ENCODE measurements at regions not wholly inside any gene's neighbourhood (a gene's known extent, or its start where the extent isn't known, plus 50 kb on each side); places are given as distances from the start of the nearest gene placed in this dataset.

DNA sequence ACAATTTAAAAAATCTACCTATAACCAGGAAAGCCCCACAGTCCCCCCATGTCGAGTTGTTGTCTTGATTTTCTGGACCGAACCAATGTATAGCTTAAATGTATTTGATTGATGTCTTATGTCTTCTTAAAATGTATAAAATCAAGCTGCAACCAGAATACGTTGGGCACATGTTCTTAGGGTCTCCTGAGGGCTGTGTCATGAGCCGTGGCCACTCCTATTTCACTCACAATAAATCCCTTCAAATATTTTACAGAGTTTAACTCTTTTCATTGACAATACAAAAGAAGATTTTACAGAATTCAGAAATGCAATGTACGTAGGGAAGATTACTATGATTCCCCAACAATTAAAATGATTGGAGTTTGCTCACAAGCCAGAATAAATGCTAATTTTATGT lies 428.7 kb upstream of the RAG2 start:
- H2AFZ ChIP-seq (ENCODE audit: low read depth, low read length, poor library complexity, severe bottlenecking), result no peak overlapping the region
- TF ChIP-seq YY1 (IDR thresholded peaks at IDR 0.05; ENCODE audit: extremely low read depth, insufficient replicate concordance, low read depth, low read length) (no peak), SIN3A (IDR thresholded peaks at IDR 0.05; ENCODE audit: low read depth) (no peak), POLR2A (IDR thresholded peaks at IDR 0.05; ENCODE audit: borderline replicate concordance, extremely low read depth, insufficient read depth, insufficient read length) (no peak), EZH2 (IDR thresholded peaks at IDR 0.05) (no peak), POLR2AphosphoS5 (IDR thresholded peaks at IDR 0.05; ENCODE audit: low read depth, low read length) (no peak), JUND (IDR thresholded peaks at IDR 0.05) (no peak), ZNF274 (IDR thresholded peaks at IDR 0.05; ENCODE audit: low read depth, low read length) (no peak), EGR1 (IDR thresholded peaks at IDR 0.05; ENCODE audit: low read depth) (no peak), ELF1 (IDR thresholded peaks at IDR 0.05; ENCODE audit: borderline replicate concordance, low read depth) (no peak), SRF (IDR thresholded peaks at IDR 0.05; ENCODE audit: low read depth) (no peak), SP1 (IDR thresholded peaks at IDR 0.05; ENCODE audit: low read depth) (no peak), CBX3 (IDR thresholded peaks at IDR 0.05; ENCODE audit: low read depth) (no peak), CEBPB (IDR thresholded peaks at IDR 0.05; ENCODE audit: low read depth) (no peak), RAD21 (IDR thresholded peaks at IDR 0.05; ENCODE audit: low read depth) (no peak)
- TF ChIP-seq, protein P1, sequence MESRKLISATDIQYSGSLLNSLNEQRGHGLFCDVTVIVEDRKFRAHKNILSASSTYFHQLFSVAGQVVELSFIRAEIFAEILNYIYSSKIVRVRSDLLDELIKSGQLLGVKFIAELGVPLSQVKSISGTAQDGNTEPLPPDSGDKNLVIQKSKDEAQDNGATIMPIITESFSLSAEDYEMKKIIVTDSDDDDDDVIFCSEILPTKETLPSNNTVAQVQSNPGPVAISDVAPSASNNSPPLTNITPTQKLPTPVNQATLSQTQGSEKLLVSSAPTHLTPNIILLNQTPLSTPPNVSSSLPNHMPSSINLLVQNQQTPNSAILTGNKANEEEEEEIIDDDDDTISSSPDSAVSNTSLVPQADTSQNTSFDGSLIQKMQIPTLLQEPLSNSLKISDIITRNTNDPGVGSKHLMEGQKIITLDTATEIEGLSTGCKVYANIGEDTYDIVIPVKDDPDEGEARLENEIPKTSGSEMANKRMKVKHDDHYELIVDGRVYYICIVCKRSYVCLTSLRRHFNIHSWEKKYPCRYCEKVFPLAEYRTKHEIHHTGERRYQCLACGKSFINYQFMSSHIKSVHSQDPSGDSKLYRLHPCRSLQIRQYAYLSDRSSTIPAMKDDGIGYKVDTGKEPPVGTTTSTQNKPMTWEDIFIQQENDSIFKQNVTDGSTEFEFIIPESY (IDR thresholded peaks at IDR 0.05; ENCODE audit: extremely low read depth, insufficient replicate concordance, low read length), result no peak
- TF ChIP-seq, protein P2, sequence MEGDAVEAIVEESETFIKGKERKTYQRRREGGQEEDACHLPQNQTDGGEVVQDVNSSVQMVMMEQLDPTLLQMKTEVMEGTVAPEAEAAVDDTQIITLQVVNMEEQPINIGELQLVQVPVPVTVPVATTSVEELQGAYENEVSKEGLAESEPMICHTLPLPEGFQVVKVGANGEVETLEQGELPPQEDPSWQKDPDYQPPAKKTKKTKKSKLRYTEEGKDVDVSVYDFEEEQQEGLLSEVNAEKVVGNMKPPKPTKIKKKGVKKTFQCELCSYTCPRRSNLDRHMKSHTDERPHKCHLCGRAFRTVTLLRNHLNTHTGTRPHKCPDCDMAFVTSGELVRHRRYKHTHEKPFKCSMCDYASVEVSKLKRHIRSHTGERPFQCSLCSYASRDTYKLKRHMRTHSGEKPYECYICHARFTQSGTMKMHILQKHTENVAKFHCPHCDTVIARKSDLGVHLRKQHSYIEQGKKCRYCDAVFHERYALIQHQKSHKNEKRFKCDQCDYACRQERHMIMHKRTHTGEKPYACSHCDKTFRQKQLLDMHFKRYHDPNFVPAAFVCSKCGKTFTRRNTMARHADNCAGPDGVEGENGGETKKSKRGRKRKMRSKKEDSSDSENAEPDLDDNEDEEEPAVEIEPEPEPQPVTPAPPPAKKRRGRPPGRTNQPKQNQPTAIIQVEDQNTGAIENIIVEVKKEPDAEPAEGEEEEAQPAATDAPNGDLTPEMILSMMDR (IDR thresholded peaks at IDR 0.05 in 2 of 3, conservative IDR thresholded peaks at IDR 0.05 in 1 of 3; ENCODE audit: borderline replicate concordance in 1 of 3, insufficient read depth in 1 of 3, low read depth in 2 of 3, low read length in 2 of 3), result no peak
- TF ChIP-seq, protein P3, sequence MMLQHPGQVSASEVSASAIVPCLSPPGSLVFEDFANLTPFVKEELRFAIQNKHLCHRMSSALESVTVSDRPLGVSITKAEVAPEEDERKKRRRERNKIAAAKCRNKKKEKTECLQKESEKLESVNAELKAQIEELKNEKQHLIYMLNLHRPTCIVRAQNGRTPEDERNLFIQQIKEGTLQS (IDR thresholded peaks at IDR 0.05), result no peak
- TF ChIP-seq, protein P4, sequence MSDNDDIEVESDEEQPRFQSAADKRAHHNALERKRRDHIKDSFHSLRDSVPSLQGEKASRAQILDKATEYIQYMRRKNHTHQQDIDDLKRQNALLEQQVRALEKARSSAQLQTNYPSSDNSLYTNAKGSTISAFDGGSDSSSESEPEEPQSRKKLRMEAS (IDR thresholded peaks at IDR 0.05), result no peak
- TF ChIP-seq, protein P5, sequence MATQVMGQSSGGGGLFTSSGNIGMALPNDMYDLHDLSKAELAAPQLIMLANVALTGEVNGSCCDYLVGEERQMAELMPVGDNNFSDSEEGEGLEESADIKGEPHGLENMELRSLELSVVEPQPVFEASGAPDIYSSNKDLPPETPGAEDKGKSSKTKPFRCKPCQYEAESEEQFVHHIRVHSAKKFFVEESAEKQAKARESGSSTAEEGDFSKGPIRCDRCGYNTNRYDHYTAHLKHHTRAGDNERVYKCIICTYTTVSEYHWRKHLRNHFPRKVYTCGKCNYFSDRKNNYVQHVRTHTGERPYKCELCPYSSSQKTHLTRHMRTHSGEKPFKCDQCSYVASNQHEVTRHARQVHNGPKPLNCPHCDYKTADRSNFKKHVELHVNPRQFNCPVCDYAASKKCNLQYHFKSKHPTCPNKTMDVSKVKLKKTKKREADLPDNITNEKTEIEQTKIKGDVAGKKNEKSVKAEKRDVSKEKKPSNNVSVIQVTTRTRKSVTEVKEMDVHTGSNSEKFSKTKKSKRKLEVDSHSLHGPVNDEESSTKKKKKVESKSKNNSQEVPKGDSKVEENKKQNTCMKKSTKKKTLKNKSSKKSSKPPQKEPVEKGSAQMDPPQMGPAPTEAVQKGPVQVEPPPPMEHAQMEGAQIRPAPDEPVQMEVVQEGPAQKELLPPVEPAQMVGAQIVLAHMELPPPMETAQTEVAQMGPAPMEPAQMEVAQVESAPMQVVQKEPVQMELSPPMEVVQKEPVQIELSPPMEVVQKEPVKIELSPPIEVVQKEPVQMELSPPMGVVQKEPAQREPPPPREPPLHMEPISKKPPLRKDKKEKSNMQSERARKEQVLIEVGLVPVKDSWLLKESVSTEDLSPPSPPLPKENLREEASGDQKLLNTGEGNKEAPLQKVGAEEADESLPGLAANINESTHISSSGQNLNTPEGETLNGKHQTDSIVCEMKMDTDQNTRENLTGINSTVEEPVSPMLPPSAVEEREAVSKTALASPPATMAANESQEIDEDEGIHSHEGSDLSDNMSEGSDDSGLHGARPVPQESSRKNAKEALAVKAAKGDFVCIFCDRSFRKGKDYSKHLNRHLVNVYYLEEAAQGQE (IDR thresholded peaks at IDR 0.05; ENCODE audit: low read depth), result no peak
- DNase-seq (ENCODE audit: low read depth, low spot score) (no peak), ATAC-seq (no peak)
- intact Hi-C loops (cut with micrococcal nuclease), result no loop called here
- no peaks in the 10 kb centered on the region for H3K9me2 ChIP-seq (ENCODE audit: insufficient read depth)
- POLR2A ChIA-PET, result no interaction called here
- no peak overlapping the region for H3K27ac ChIP-seq (ENCODE audit: low read depth, low read length)
- H3K9ac ChIP-seq (ENCODE audit: low read length), result no peak overlapping the region
- H3K4me3 ChIP-seq (replicated peaks in 1 of 2; ENCODE audit: low read depth in 1 of 2, low read length in 2 of 2), result no peak overlapping the region
- CTCF ChIA-PET, result no interaction called here
- H3K4me1 ChIP-seq (ENCODE audit: control insufficient read depth in 1 of 2, insufficient read depth in 2 of 2, low read length in 2 of 2), result no peaks in the 10 kb centered on the region
- peaks cover 0 to 20% of the 10 kb centered on the region in 2 experiments; a peak in 2 of 4 replicates for H3K9me3 ChIP-seq (ENCODE audit: control insufficient read depth in 1 of 2, insufficient read depth in 1 of 2, low read depth in 1 of 2, low read length in 2 of 2)
- H3K27me3 ChIP-seq (ENCODE audit: insufficient read depth, low read length), result no peaks in the 10 kb centered on the region
- RAD21 ChIA-PET (ENCODE audit: low non-redundant PET in 1 of 2, low total read pairs in 2 of 2, uncharacterized antibody in 2 of 2, unreplicated experiment in 2 of 2), result no interaction called here
- H3K4me2 ChIP-seq (ENCODE audit: low read length), result no peak overlapping the region
- no peaks in the 10 kb centered on the region for H3K36me3 ChIP-seq (ENCODE audit: control insufficient read depth in 1 of 2, insufficient read depth in 2 of 2, low read length in 2 of 2)
- no peaks in the 10 kb centered on the region for H3K79me2 ChIP-seq (ENCODE audit: insufficient read depth, low read length)
- no TSS peak for BruUV-seq (replicated peaks)
- no peaks in the 10 kb centered on the region for H4K20me1 ChIP-seq (ENCODE audit: insufficient read depth)
